ENCODE measurements at regions not wholly inside any gene's neighbourhood (a gene's known extent, or its start where the extent isn't known, plus 50 kb on each side); places are given as distances from the start of the nearest gene placed in this dataset.

DNA sequence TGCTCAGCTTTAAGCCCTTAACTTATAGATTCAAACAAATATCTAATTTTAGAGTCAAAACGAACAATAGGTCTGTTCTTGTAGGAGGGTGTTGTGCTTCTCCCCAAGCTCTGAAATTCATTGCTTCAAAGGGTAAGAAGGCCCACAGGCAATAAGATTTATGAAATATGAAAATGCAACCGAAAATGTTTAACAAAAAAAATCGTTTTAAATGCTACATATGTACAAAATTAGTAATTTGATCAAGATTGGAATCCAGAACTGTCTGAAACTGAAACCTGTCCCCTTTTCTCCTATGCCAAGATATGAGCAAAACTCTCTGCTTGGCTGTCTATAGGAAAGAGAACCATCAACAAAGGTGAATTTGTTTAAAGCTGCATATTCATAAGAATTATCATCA, 534.3 kb downstream of the PLPP3 start:
- TF ChIP-seq ZNF274 (IDR thresholded peaks at IDR 0.05; ENCODE audit: low read depth, low read length) (no peak), YY1 (IDR thresholded peaks at IDR 0.05; ENCODE audit: insufficient read depth, insufficient read length) (no peak), SUZ12 (IDR thresholded peaks at IDR 0.05; ENCODE audit: extremely low read depth, insufficient read depth, insufficient read length) (no peak)

All from NT2/D1 (cell line).